ENCODE measurements at regions not wholly inside any gene's neighbourhood (a gene's known extent, or its start where the extent isn't known, plus 50 kb on each side); places are given as distances from the start of the nearest gene placed in this dataset.

GRCh38 chr6:164151161-164152120 lies 736.9 kb downstream of the QKI start:
- no peak for DNase-seq (ENCODE audit: low read depth)
- H3K4me3 ChIP-seq (ENCODE audit: low read depth, low read length), result no peak overlapping the region
- TF ChIP-seq CTCF (IDR thresholded peaks at IDR 0.05; ENCODE audit: control insufficient read depth, extremely low read depth, insufficient read depth), result no peak

DNA sequence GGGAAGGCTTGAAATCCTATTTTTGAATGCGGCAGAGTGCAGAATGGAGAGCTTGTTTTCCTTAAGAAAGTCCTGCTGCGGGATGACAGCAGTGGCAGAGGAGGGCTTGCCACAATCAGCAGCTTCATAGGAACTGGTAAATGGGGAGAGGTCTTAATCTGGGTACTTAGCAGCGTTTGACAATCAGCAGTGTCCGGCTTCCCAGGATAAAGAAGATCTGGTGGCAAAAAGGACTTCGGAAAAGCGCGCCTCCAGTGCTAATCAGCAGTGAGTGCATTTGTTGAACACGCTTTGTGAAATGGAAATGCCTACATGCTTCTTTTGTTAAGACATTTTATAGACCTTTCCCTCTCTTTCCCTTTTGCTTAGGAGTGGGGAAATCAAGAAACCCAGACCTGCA lies 735.7 kb downstream of the QKI start:
- no peak for DNase-seq (ENCODE audit: low read depth)
- no peak for TF ChIP-seq CTCF (IDR thresholded peaks at IDR 0.05; ENCODE audit: control insufficient read depth, extremely low read depth, insufficient read depth)
- H3K4me3 ChIP-seq (ENCODE audit: low read depth, low read length), result no peak overlapping the region

GRCh38 chr6:164148788-164149187 lies 734.3 kb downstream of the QKI start:
- no peak for DNase-seq (ENCODE audit: low read depth)
- no peak for TF ChIP-seq CTCF (IDR thresholded peaks at IDR 0.05; ENCODE audit: control insufficient read depth, extremely low read depth, insufficient read depth)
- H3K4me3 ChIP-seq (ENCODE audit: low read depth, low read length), result no peak overlapping the region

GRCh38 chr6:164144316-164144715 lies 729.8 kb downstream of the QKI start:
- DNase-seq (ENCODE audit: low read depth), result no peak
- no peak overlapping the region for H3K4me3 ChIP-seq (ENCODE audit: low read depth, low read length)
- TF ChIP-seq CTCF (IDR thresholded peaks at IDR 0.05; ENCODE audit: control insufficient read depth, extremely low read depth, insufficient read depth), result no peak

DNA sequence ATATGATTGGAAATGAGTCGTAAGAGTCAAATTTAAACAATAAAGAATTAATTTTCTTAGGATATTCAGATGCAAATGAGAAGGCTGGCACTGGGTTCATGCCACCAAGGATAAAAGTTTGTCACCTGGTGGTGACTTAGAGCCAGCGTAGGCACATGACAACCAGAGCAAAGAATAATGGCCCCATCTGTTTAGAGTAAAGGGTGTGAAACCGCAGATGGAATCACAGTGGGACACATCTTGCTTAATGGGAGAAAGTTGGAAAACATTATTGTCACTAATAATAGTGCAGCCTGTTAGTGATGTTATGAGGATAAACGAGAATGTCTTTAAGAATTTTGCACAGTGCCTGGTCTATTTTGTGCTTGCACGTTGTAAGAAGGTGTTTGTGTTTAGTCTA lies 727.8 kb downstream of the QKI start:
- DNase-seq (ENCODE audit: low read depth), result no peak
- H3K4me3 ChIP-seq (ENCODE audit: low read depth, low read length), result no peak overlapping the region
- TF ChIP-seq CTCF (IDR thresholded peaks at IDR 0.05; ENCODE audit: control insufficient read depth, extremely low read depth, insufficient read depth), result no peak

- no peak for TF ChIP-seq CTCF (IDR thresholded peaks at IDR 0.05; ENCODE audit: control insufficient read depth, extremely low read depth, insufficient read depth)
- DNase-seq (ENCODE audit: low read depth), result no peak
- H3K4me3 ChIP-seq (ENCODE audit: low read depth, low read length), result no peak overlapping the region
Observed at GRCh38 chr6:164135511-164136132, 721.1 kb downstream of the QKI start.
